Esophagus muscularis mucosa (tissue), 4 donors: ENCODE measurements at regions not wholly inside any gene's neighbourhood (a gene's known extent, or its start where the extent isn't known, plus 50 kb on each side); places are given as distances from the start of the nearest gene placed in this dataset.

ENCODE experiments used
- CTCF ChIP-seq, 3 experiments: fragments of 200-600 bp in 2 of 3; fragments of 450-650 bp in 1 of 3; sonication (generic) in 2 of 3; IDR thresholded peaks; one replicate each; pipeline ENCODE4 v1.5.1; 2017 to 2019; ENCODE audit warnings: antibody characterized with exemption in 3 of 3, mild to moderate bottlenecking in 2 of 3, moderate library complexity in 1 of 3
- EP300 ChIP-seq: sonication (generic); formaldehyde crosslinking; IDR thresholded peaks from one replicate; pipeline ENCODE4 v1.6.1; 2017; ENCODE audit warnings: antibody characterized with exemption
- POLR2A ChIP-seq: fragments of 450-650 bp; IDR thresholded peaks from one replicate; pipeline ENCODE4 v1.6.1; 2017; ENCODE audit warnings: antibody characterized with exemption, moderate library complexity, mild to moderate bottlenecking, low read depth
- POLR2AphosphoS5 ChIP-seq, 2 donors: sonication (generic); formaldehyde crosslinking; IDR thresholded peaks; one replicate each; pipeline ENCODE4 v1.6.1; 2017; ENCODE audit warnings: antibody characterized with exemption in 2 of 2

DNA sequence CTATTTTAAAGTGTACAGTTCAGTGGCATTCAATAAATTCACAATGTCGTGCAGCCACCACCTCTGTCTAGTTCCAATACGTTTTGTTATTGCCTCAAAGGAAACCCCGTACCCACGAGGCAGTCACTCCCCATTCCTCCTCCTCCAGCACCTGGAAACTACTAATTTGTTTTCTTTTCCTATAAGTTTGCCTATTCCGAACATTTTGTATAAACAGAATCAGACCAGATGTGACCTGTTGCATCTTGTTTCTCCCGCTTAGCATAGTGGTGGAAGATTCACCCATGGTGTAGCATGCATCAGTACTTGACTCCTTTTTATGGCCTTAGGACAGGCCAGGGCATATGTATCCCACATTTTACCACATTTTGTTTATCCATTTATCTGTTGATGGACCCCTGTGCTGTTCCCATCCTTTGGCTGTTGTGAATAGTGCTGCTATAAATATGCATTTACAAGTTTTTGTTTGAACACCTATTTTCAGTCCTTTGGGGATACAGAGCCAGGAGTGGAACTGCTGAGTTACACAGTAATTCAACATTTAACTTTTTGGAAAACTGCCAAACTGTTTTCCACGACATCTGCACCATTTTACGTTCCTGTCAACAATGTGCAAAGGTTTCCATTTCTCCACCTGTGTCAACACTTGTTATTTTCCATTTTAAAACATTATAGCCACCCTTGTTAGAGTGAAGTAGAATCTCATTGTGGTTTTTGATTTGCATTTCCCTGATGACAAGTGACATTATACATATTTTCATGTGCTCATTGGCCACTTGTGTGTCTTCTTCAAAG, 57.8 kb upstream of the STX18 start:
- TF ChIP-seq CTCF (IDR thresholded peaks at IDR 0.05), result no peak
- TF ChIP-seq POLR2AphosphoS5 (IDR thresholded peaks at IDR 0.05), result no peak
- TF ChIP-seq POLR2A, result no peak
- no peak for TF ChIP-seq EP300
